Thoracic aorta (tissue), 2 donors: ENCODE measurements at regions not wholly inside any gene's neighbourhood (a gene's known extent, or its start where the extent isn't known, plus 50 kb on each side); places are given as distances from the start of the nearest gene placed in this dataset.
"Not testable (repeated sequence)": the region's sequence is repeated elsewhere in the genome, so short reads cannot be mapped to it uniquely, and the experiment has no call there.

Source experiments
- ATAC-seq: fragments of 150-250 bp; one replicate; pipeline ENCODE4 v1.8.0; 2017; ENCODE audit warnings: low read depth; ENCODE audit not compliant: insufficient number of reproducible peaks, low FRiP score
- DNase-seq: peaks from one replicate; pipeline ENCODE4 v3.0.0-alpha.2; 2020; ENCODE audit warnings: low spot score
- H3K27ac ChIP-seq, 2 donors: fragments of 200-600 bp; sonication (generic); 1 replicate in 1 of 2; 2 replicates in 1 of 2; pipeline ENCODE4 v1.5.1; 2016; ENCODE audit warnings: mild to moderate bottlenecking in 2 of 2, moderate library complexity in 2 of 2
- H3K27me3 ChIP-seq: fragments of 200-600 bp; sonication (generic); replicated peaks from 2 replicates; pipeline ENCODE4 v1.6.0; 2016; ENCODE audit warnings: mild to moderate bottlenecking; ENCODE audit not compliant: insufficient read depth
- H3K36me3 ChIP-seq: fragments of 200-600 bp; sonication (generic); one replicate; pipeline ENCODE4 v1.5.1; 2016
- H3K4me1 ChIP-seq, 2 donors: fragments of 200-600 bp; sonication (generic); 1 replicate in 1 of 2; 2 replicates in 1 of 2; pipeline versions ENCODE4 v1.5.1 to v1.6.0; 2016; ENCODE audit warnings: low read depth in 2 of 2, mild to moderate bottlenecking in 1 of 2; ENCODE audit not compliant: control insufficient read depth in 1 of 2
- H3K4me3 ChIP-seq: fragments of 200-600 bp; sonication (generic); 2 replicates; pipeline ENCODE4 v1.5.1; 2016; ENCODE audit warnings: mild to moderate bottlenecking
- H3K9me3 ChIP-seq: fragments of 200-600 bp; sonication (generic); 2 replicates; pipeline ENCODE4 v1.5.1; 2016
- TF ChIP-seq, protein P1 (sequence below): fragments of 200-600 bp; sonication (generic); IDR thresholded peaks from one replicate; pipeline ENCODE4 v1.5.1; 2019; ENCODE audit warnings: antibody characterized with exemption

- no peak for DNase-seq
- H3K36me3 ChIP-seq, result no peaks in the 10 kb centered on the region
Measured at GRCh38 chr6:48990739-48991138, 472.3 kb downstream of the MMUT start.

GRCh38 chr6:48986845-48987244 lies 476.2 kb downstream of the MMUT start:
- H3K27me3 ChIP-seq, result no peaks in the 10 kb centered on the region
- TF ChIP-seq, protein P1, sequence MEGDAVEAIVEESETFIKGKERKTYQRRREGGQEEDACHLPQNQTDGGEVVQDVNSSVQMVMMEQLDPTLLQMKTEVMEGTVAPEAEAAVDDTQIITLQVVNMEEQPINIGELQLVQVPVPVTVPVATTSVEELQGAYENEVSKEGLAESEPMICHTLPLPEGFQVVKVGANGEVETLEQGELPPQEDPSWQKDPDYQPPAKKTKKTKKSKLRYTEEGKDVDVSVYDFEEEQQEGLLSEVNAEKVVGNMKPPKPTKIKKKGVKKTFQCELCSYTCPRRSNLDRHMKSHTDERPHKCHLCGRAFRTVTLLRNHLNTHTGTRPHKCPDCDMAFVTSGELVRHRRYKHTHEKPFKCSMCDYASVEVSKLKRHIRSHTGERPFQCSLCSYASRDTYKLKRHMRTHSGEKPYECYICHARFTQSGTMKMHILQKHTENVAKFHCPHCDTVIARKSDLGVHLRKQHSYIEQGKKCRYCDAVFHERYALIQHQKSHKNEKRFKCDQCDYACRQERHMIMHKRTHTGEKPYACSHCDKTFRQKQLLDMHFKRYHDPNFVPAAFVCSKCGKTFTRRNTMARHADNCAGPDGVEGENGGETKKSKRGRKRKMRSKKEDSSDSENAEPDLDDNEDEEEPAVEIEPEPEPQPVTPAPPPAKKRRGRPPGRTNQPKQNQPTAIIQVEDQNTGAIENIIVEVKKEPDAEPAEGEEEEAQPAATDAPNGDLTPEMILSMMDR, result no peak
- ATAC-seq, result no peak
- no peak overlapping the region for H3K27ac ChIP-seq
- H3K4me3 ChIP-seq, result no peak overlapping the region
- peaks cover 3% of the 10 kb centered on the region for H3K9me3 ChIP-seq
- DNase-seq, result no peak
- no peaks in the 10 kb centered on the region for H3K4me1 ChIP-seq
- H3K36me3 ChIP-seq, result no peaks in the 10 kb centered on the region

More at GRCh38 chr6:48990739-48991138, 472.3 kb downstream of the MMUT start:
- Histone ChIP-seq H3K4me3 (no peak overlapping the region), H3K9me3 (peaks cover 3% of the 10 kb centered on the region), H3K27ac (no peak overlapping the region), H3K4me1 (no peaks in the 10 kb centered on the region), H3K27me3 (no peaks in the 10 kb centered on the region)
- no peak for ATAC-seq
- TF ChIP-seq, protein P1, result no peak

DNA sequence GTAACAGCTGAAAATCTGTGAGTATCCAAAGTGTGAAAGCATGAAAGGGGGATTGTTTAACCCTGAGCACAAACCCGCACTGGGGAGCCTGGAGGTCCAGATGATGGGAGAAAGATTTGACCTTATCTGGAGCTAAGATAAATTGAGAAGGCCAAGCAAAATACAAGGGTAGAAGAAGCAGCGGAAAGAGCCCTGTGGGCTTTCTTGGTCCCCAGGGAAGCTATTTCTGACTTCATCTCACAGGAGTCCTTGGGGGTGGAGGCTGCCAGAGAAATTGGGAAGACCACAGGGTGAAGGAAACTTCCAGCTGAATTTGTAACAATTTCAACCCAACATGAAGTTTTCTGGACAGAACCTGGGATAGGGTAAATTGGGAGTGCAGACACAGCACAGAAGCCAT lies 476.9 kb downstream of the MMUT start:
- Histone ChIP-seq H3K9me3 (peaks cover 3% of the 10 kb centered on the region), H3K27ac (no peak overlapping the region), H3K36me3 (no peaks in the 10 kb centered on the region), H3K27me3 (no peaks in the 10 kb centered on the region), H3K4me1 (no peaks in the 10 kb centered on the region), H3K4me3 (no peak overlapping the region)
- ATAC-seq (no peak), DNase-seq (no peak)
- TF ChIP-seq, protein P1, result no peak

DNA sequence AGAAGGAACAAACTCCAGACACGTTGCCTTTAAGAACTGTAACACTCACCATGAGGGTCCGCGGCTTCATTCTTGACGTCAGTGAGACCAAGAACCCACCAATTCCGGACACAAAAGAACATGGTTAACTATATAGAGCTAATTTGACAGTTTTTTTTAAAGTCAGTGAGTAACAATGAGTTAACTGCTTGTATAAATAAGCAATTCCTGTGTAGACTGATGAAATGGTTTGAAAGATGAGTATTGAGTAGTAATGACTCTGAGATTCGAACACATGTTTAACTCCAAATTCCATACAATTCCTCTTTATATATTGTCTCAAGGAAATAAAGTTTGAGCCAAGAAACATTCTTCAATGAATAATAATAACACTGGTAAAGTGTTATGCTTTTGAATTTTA lies 478.0 kb downstream of the MMUT start:
- no peak overlapping the region for H3K4me3 ChIP-seq
- ATAC-seq (no peak), DNase-seq (no peak)
- H3K27ac ChIP-seq, result no peak overlapping the region
- H3K4me1 ChIP-seq, result no peaks in the 10 kb centered on the region
- H3K9me3 ChIP-seq, result peaks cover 3% of the 10 kb centered on the region
- H3K27me3 ChIP-seq, result no peaks in the 10 kb centered on the region
- H3K36me3 ChIP-seq, result no peaks in the 10 kb centered on the region
- TF ChIP-seq, protein P1, result no peak

DNA sequence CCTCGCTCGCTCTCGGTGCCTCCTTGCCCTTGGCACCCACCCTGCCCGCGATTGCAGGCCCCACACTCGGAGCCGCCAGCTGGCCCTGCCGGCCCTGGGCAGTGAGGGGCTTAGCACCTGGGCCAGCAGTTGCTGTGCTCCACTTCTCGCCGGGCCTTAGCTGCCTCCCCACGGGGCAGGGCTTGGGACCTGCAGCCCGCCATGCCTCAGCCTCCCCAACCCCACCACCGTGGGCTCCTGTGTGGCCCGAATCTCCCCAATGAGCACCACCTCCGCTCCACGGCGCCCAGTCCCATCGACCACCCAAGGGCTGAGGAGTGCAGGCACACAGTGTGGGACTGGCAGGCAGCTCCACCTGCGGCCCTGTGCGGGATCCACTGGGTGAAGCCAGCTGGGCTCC lies 479.1 kb downstream of the MMUT start:
- DNase-seq, H3K27me3 ChIP-seq, ATAC-seq, H3K4me3 ChIP-seq, H3K9me3 ChIP-seq, H3K36me3 ChIP-seq, H3K27ac ChIP-seq, H3K4me1 ChIP-seq: not testable (repeated sequence)

DNA sequence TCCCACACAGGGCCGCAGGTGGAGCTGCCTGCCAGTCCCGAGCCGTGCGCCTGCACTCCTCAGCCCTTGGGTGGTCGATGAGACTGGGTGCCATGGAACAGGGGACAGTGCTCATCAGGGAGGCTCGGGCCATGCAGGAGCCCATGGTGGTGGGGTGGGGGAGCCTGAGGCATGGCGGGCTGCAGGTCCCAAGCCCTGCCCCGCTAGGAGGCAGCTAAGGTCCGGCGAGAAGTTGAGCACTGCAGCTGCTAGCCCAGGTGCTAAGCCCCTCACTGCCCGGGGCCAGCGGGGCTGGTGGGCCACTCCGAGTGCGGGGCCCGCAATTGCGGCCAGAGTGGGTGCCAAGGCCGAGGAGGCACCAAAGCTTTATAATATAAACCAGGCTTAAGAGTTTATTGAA lies 479.7 kb downstream of the MMUT start:
- ATAC-seq, result no peak
- TF ChIP-seq, protein P1, result no peak
- no peak overlapping the region for H3K27ac ChIP-seq
- no peaks in the 10 kb centered on the region for H3K27me3 ChIP-seq
- peaks cover 3% of the 10 kb centered on the region for H3K9me3 ChIP-seq
- no peak for DNase-seq
- no peak overlapping the region for H3K4me3 ChIP-seq
- no peaks in the 10 kb centered on the region for H3K36me3 ChIP-seq
- no peaks in the 10 kb centered on the region for H3K4me1 ChIP-seq
